ENCODE measurements at regions not wholly inside any gene's neighbourhood (a gene's known extent, or its start where the extent isn't known, plus 50 kb on each side); places are given as distances from the start of the nearest gene placed in this dataset.

DNA sequence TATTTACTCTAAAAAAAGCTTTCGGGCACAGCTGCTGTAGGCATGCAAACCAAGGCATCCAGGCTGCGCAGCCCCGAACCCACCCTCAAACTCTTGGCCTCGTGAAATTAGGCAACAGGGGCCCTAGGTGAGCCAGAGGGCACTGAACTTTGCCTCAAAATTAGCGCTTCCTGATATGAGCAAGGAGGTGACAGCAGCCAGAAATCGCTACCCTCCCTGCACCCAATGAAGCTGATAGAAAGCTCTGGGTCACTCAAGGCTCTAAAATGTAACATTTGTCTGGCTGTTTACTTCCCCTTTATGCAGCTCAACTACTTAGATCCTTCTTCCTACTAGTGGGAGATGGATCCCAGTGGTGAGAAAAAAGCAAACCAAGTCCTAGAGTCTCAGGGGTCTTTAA, 61.8 kb downstream of the PITPNM2 start:
- no peak for TF ChIP-seq POLR2AphosphoS5 (IDR thresholded peaks at IDR 0.05)
- no peak for TF ChIP-seq CTCF (IDR thresholded peaks at IDR 0.05)
- TF ChIP-seq POLR2A (IDR thresholded peaks at IDR 0.05; ENCODE audit: low read depth), result no peak
- TF ChIP-seq EP300 (IDR thresholded peaks at IDR 0.05), result no peak

Measured in esophagus muscularis mucosa (tissue), 4 donors.